ENCODE measurements at regions not wholly inside any gene's neighbourhood (a gene's known extent, or its start where the extent isn't known, plus 50 kb on each side); places are given as distances from the start of the nearest gene placed in this dataset.

GRCh38 chr22:44574640-44575380, 76.8 kb upstream of the RTL6 start:
- no peaks in the 10 kb centered on the region for H3K9me3 ChIP-seq (ENCODE audit: control insufficient read depth in 2 of 2, insufficient read depth in 1 of 2, low read depth in 1 of 2, low read length in 1 of 2)
- H3K4me1 ChIP-seq (ENCODE audit: control insufficient read depth in 2 of 2, insufficient read depth in 2 of 2, low read length in 1 of 2), result peaks cover 4 to 9% of the 10 kb centered on the region in 2 donors
- no peaks in the 10 kb centered on the region for H3K27me3 ChIP-seq (ENCODE audit: control insufficient read depth in 1 of 2, insufficient read depth in 2 of 2, low read length in 2 of 2)
- H3K27ac ChIP-seq (ENCODE audit: low read depth in 2 of 2, low read length in 1 of 2), result peak overlapping the region; percentile 19 to 48
- WGBS, 2 donors, result 31 to 38% methylated on average over 17 of the region's 17 CpGs
- H3K36me3 ChIP-seq (ENCODE audit: control insufficient read depth in 2 of 2, insufficient read depth in 2 of 2, low read length in 1 of 2), result no peaks in the 10 kb centered on the region
- H3K4me3 ChIP-seq (ENCODE audit: low read depth in 1 of 2, low read length in 2 of 2), result no peak overlapping the region

- no peaks in the 10 kb centered on the region for H3K9me3 ChIP-seq (ENCODE audit: control insufficient read depth in 2 of 2, insufficient read depth in 1 of 2, low read depth in 1 of 2, low read length in 1 of 2)
- no peak overlapping the region for H3K4me3 ChIP-seq (ENCODE audit: low read depth in 1 of 2, low read length in 2 of 2)
- peaks cover 4 to 9% of the 10 kb centered on the region in 2 donors for H3K4me1 ChIP-seq (ENCODE audit: control insufficient read depth in 2 of 2, insufficient read depth in 2 of 2, low read length in 1 of 2)
- peak overlapping the region; percentile 19 to 48 for H3K27ac ChIP-seq (ENCODE audit: low read depth in 2 of 2, low read length in 1 of 2)
- 36 to 38% methylated on average over 10 of the region's 10 CpGs for WGBS, 2 donors
- no peaks in the 10 kb centered on the region for H3K27me3 ChIP-seq (ENCODE audit: control insufficient read depth in 1 of 2, insufficient read depth in 2 of 2, low read length in 2 of 2)
- no peaks in the 10 kb centered on the region for H3K36me3 ChIP-seq (ENCODE audit: control insufficient read depth in 2 of 2, insufficient read depth in 2 of 2, low read length in 1 of 2)
Observed at GRCh38 chr22:44574057-44574639, 76.1 kb upstream of the RTL6 start.

GRCh38 chr22:44573451-44573850, 75.4 kb upstream of the RTL6 start:
- Histone ChIP-seq H3K27me3 (ENCODE audit: control insufficient read depth in 1 of 2, insufficient read depth in 2 of 2, low read length in 2 of 2) (no peaks in the 10 kb centered on the region), H3K4me3 (ENCODE audit: low read depth in 1 of 2, low read length in 2 of 2) (no peak overlapping the region), H3K36me3 (ENCODE audit: control insufficient read depth in 2 of 2, insufficient read depth in 2 of 2, low read length in 1 of 2) (no peaks in the 10 kb centered on the region), H3K4me1 (ENCODE audit: control insufficient read depth in 2 of 2, insufficient read depth in 2 of 2, low read length in 1 of 2) (peaks cover 4 to 9% of the 10 kb centered on the region in 2 donors), H3K9me3 (ENCODE audit: control insufficient read depth in 2 of 2, insufficient read depth in 1 of 2, low read depth in 1 of 2, low read length in 1 of 2) (no peaks in the 10 kb centered on the region), H3K27ac (ENCODE audit: low read depth in 2 of 2, low read length in 1 of 2) (no peak overlapping the region)
- 84 to 87% methylated on average over 4 of the region's 4 CpGs for WGBS, 2 donors

- H3K27me3 ChIP-seq (ENCODE audit: control insufficient read depth in 1 of 2, insufficient read depth in 2 of 2, low read length in 2 of 2), result no peaks in the 10 kb centered on the region
- H3K9me3 ChIP-seq (ENCODE audit: control insufficient read depth in 2 of 2, insufficient read depth in 1 of 2, low read depth in 1 of 2, low read length in 1 of 2), result no peaks in the 10 kb centered on the region
- H3K4me1 ChIP-seq (ENCODE audit: control insufficient read depth in 2 of 2, insufficient read depth in 2 of 2, low read length in 1 of 2), result peaks cover 4 to 9% of the 10 kb centered on the region in 2 donors
- no peak overlapping the region for H3K27ac ChIP-seq (ENCODE audit: low read depth in 2 of 2, low read length in 1 of 2)
- no peaks in the 10 kb centered on the region for H3K36me3 ChIP-seq (ENCODE audit: control insufficient read depth in 2 of 2, insufficient read depth in 2 of 2, low read length in 1 of 2)
- H3K4me3 ChIP-seq (ENCODE audit: low read depth in 1 of 2, low read length in 2 of 2), result no peak overlapping the region
- WGBS, 2 donors, result 66 to 68% methylated on average over 14 of the region's 14 CpGs
Observed at GRCh38 chr22:44572414-44573207, 74.6 kb upstream of the RTL6 start.

GRCh38 chr22:44571566-44572413, 73.8 kb upstream of the RTL6 start:
- peaks cover 4 to 9% of the 10 kb centered on the region in 2 donors for H3K4me1 ChIP-seq (ENCODE audit: control insufficient read depth in 2 of 2, insufficient read depth in 2 of 2, low read length in 1 of 2)
- H3K4me3 ChIP-seq (ENCODE audit: low read depth in 1 of 2, low read length in 2 of 2), result no peak overlapping the region
- 83 to 84% methylated on average over 29 of the region's 29 CpGs for WGBS, 2 donors
- no peaks in the 10 kb centered on the region for H3K27me3 ChIP-seq (ENCODE audit: control insufficient read depth in 1 of 2, insufficient read depth in 2 of 2, low read length in 2 of 2)
- no peak overlapping the region for H3K27ac ChIP-seq (ENCODE audit: low read depth in 2 of 2, low read length in 1 of 2)
- H3K36me3 ChIP-seq (ENCODE audit: control insufficient read depth in 2 of 2, insufficient read depth in 2 of 2, low read length in 1 of 2), result no peaks in the 10 kb centered on the region
- no peaks in the 10 kb centered on the region for H3K9me3 ChIP-seq (ENCODE audit: control insufficient read depth in 2 of 2, insufficient read depth in 1 of 2, low read depth in 1 of 2, low read length in 1 of 2)

GRCh38 chr22:44570476-44571445, 72.7 kb upstream of the RTL6 start:
- Histone ChIP-seq H3K27ac (ENCODE audit: low read depth in 2 of 2, low read length in 1 of 2) (no peak overlapping the region), H3K9me3 (ENCODE audit: control insufficient read depth in 2 of 2, insufficient read depth in 1 of 2, low read depth in 1 of 2, low read length in 1 of 2) (no peaks in the 10 kb centered on the region), H3K27me3 (ENCODE audit: control insufficient read depth in 1 of 2, insufficient read depth in 2 of 2, low read length in 2 of 2) (no peaks in the 10 kb centered on the region), H3K4me3 (ENCODE audit: low read depth in 1 of 2, low read length in 2 of 2) (no peak overlapping the region), H3K4me1 (ENCODE audit: control insufficient read depth in 2 of 2, insufficient read depth in 2 of 2, low read length in 1 of 2) (peaks cover 4 to 9% of the 10 kb centered on the region in 2 donors), H3K36me3 (ENCODE audit: control insufficient read depth in 2 of 2, insufficient read depth in 2 of 2, low read length in 1 of 2) (no peaks in the 10 kb centered on the region)
- WGBS, 2 donors, result 76 to 77% methylated on average over 18 of the region's 18 CpGs

GRCh38 chr22:44569561-44569991, 71.5 kb upstream of the RTL6 start:
- Histone ChIP-seq H3K27me3 (ENCODE audit: control insufficient read depth in 1 of 2, insufficient read depth in 2 of 2, low read length in 2 of 2) (no peaks in the 10 kb centered on the region), H3K4me3 (ENCODE audit: low read depth in 1 of 2, low read length in 2 of 2) (no peak overlapping the region), H3K4me1 (ENCODE audit: control insufficient read depth in 2 of 2, insufficient read depth in 2 of 2, low read length in 1 of 2) (peaks cover 2 to 9% of the 10 kb centered on the region in 2 donors), H3K36me3 (ENCODE audit: control insufficient read depth in 2 of 2, insufficient read depth in 2 of 2, low read length in 1 of 2) (no peaks in the 10 kb centered on the region), H3K9me3 (ENCODE audit: control insufficient read depth in 2 of 2, insufficient read depth in 1 of 2, low read depth in 1 of 2, low read length in 1 of 2) (no peaks in the 10 kb centered on the region), H3K27ac (ENCODE audit: low read depth in 2 of 2, low read length in 1 of 2) (no peak overlapping the region)
- 88 to 90% methylated on average over 9 of the region's 9 CpGs for WGBS, 2 donors

GRCh38 chr22:44567846-44568493, 69.9 kb upstream of the RTL6 start:
- no peak overlapping the region for H3K27ac ChIP-seq (ENCODE audit: low read depth in 2 of 2, low read length in 1 of 2)
- no peak overlapping the region for H3K4me3 ChIP-seq (ENCODE audit: low read depth in 1 of 2, low read length in 2 of 2)
- no peaks in the 10 kb centered on the region for H3K36me3 ChIP-seq (ENCODE audit: control insufficient read depth in 2 of 2, insufficient read depth in 2 of 2, low read length in 1 of 2)
- H3K27me3 ChIP-seq (ENCODE audit: control insufficient read depth in 1 of 2, insufficient read depth in 2 of 2, low read length in 2 of 2), result no peaks in the 10 kb centered on the region
- WGBS, 2 donors, result 59 to 60% methylated on average over 8 of the region's 8 CpGs
- no peaks in the 10 kb centered on the region for H3K9me3 ChIP-seq (ENCODE audit: control insufficient read depth in 2 of 2, insufficient read depth in 1 of 2, low read depth in 1 of 2, low read length in 1 of 2)
- H3K4me1 ChIP-seq (ENCODE audit: control insufficient read depth in 2 of 2, insufficient read depth in 2 of 2, low read length in 1 of 2), result peaks cover 0 to 5% of the 10 kb centered on the region in 2 donors

Data from esophagus (tissue), 2 donors.